ENCODE measurements at regions not wholly inside any gene's neighbourhood (a gene's known extent, or its start where the extent isn't known, plus 50 kb on each side); places are given as distances from the start of the nearest gene placed in this dataset.

- DNase-seq, result no peak
Measured at GRCh38 chr6:164838068-164838615, 471.3 kb downstream of the C6orf118 start.

GRCh38 chr6:164836486-164836885, 472.9 kb downstream of the C6orf118 start:
- DNase-seq, result no peak

GRCh38 chr6:164832410-164832809, 477.0 kb downstream of the C6orf118 start:
- peak in 36 of 56 donors; percentile 5 to 74 (median 33) for DNase-seq

DNA sequence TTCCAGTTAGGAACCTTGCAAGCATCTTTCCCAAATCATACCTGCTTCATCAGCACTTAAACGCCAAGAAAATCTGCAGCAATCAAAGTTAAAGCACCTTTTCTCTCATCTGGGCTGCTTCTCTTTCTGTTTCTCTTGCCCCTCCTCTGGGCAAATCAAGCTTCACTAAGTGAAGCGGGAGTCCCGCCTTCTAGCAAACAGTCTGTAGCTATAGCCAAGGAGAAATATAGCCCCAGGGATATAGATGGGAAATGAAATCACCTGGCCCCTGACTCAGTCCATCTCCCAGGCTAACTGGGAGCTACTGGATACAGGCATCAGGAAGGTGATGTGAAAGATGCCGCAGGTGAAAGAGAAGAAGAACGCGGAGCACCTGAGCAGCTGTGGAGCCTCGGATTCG, 481.9 kb downstream of the C6orf118 start:
- DNase-seq, result no peak

GRCh38 chr6:164826831-164827468, 482.5 kb downstream of the C6orf118 start:
- peak in 12 of 56 donors; percentile 0 to 47 (median 31) for DNase-seq

DNA sequence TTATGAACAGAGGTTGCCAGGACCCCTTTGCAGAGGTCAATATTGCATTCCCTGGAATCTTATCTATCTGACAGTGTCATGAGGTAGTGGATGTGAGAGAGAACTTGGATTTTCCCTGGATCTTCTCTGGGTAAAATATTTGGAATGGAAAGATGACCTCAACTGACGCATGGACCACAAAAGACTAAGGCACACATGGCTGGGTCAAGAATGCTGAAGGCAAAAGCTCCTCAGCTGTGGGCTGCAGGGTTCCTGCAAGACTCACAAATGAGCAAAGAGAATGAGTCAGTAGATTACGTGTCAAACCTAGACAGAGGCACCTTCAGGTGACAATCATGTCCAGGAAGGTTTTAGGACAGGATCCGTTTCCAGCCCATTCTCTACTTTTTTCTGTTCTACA, 484.0 kb downstream of the C6orf118 start:
- DNase-seq, result no peak

DNA sequence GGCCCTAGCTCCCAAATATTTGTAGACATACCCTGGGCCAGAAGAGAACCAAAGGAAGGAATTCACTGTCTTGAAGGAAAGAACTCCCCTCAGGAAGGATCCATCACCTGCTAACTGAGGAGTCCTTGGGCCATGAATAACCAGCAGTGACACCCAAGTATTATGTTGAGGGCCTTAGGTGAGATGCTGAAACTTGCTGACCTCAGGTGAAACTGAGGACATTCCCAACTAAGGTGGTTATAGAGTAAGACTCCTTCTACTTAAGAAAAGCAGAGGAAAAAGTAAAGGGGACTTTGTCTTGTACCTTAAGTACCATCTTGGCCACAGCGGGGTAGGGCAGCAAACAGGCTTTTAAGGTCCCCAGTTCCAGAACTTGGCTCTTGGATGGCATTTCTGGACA, 491.7 kb downstream of the C6orf118 start:
- no peak for DNase-seq

- DNase-seq, result no peak
Measured at GRCh38 chr6:164812706-164813105, 496.7 kb downstream of the C6orf118 start.

DNA sequence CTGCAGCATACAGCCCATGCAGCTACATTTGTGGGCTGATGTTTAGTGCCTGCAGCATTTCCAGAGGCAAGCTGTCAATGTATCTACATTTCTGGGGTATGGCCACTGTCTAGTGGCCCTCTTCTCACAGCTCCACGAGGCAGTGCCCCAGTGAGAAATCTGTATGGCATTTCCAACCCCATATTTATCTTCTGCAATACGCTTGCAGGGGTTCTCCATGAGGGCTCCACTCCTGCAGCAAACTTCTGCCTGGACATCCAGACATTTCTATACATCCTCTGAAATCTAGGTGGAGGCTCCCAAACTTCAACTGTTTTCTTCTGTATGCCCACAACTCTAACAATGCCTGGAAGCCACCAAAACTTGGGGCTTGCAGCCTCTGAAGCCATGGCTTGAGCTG, 502.3 kb downstream of the C6orf118 start:
- no peak for DNase-seq

DNA sequence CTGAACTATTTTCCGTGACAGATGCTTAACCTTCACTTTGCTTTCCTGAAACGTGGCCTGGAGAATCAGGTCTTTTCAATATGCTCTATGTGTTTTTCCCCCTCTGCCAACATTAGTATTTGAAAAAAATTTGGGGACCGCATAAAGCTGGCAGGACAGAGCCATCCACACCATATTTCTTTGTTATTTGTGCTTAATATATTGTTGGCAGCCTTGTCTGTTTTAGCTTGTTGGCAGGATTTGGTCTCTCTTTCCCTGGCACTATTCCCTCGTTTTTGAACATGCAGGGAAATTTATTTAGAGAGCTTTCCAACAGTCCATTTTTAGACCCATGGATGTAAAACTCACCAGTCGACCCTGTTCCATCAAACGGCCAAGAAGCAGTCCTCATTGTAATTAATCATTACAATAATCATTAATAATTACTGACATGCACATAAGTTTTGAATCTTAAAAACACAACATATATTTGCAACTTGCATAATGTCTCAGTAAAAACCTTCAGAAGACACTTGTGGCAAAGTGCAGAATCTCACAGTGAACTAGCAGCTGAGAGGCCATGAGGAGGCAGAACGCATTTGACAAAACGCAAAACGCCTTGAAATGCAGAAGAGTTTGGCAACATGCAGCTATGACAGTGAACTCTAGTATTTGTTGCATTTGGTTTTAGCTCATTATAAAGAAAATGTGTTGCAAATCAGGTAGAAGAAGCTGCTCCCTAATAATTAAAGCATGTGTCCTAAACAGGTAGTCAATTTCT, 514.2 kb downstream of the C6orf118 start:
- DNase-seq, result no peak

GRCh38 chr6:164792666-164793065, 516.7 kb downstream of the C6orf118 start:
- DNase-seq, result no peak

GRCh38 chr6:164791498-164791897, 517.9 kb downstream of the C6orf118 start:
- DNase-seq, result no peak

DNA sequence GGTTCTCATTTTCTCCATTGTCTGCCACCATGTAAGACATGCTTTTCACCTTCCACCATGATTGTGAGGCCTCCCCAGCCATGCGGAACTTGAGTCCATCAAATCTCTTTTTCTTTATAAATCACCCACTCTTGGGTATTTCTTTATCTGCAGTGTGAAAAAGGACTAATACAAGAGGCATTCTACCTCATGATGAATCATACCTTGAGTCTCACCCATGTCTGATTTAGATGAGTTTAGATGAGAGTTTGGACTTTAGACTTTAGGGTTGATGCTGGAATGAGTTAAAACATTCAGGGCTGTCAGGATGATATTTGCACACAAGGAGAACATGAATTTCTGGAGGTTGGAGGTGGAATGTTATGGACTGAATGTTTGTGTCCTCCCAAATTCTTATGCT, 545.6 kb downstream of the C6orf118 start:
- DNase-seq, result no peak

DNA sequence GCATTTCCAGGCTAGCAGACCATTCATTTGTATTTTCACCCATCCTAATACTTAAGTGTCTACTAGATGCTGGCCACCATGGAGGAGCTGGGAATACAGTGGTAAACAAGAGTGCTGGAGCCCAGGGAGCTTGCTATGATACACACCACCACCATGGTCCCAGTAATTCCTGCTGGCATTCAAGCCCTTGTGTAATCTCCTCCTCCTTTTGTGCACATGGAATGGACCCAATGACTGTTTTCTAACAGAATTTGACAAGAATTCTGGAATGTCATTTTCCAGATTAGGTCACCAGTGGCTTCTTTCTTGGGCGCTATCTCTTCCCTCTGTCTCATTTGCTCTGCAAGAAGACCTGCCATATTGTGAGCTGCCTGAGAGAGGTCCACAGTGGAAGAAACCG, 552.0 kb downstream of the C6orf118 start:
- no peak for DNase-seq

DNA sequence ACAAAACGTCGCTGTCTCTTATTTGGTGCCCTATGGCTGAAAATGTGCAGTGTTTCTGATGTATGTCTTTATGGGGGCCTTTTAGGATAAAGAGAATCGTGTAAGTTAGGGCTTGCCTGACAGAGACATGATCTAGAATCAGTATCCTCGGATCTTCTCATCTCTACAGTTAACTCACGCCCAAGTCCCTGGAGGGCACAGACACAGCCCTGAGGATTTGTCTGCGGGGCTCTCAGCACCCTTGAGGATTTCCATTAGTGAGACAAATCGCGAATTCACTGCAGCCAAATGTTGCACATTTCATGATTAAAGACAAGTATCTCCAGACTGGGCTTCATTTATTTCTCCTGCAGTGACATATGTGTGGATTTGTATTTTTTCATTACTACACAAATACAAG, 552.7 kb downstream of the C6orf118 start:
- no peak for DNase-seq

- DNase-seq, result no peak
Measured at GRCh38 chr6:164756142-164756541, 553.3 kb downstream of the C6orf118 start.

- no peak for DNase-seq
Measured at GRCh38 chr6:164753517-164753916, 555.9 kb downstream of the C6orf118 start.

GRCh38 chr6:164751395-164751794, 558.0 kb downstream of the C6orf118 start:
- no peak for DNase-seq

- no peak for DNase-seq
Measured at GRCh38 chr6:164750128-164750527, 559.3 kb downstream of the C6orf118 start.

GRCh38 chr6:164749221-164750064, 560.0 kb downstream of the C6orf118 start:
- DNase-seq, result peak in 8 of 56 donors; percentile 4 to 37 (median 22)

GRCh38 chr6:164744301-164744700, 565.1 kb downstream of the C6orf118 start:
- DNase-seq, result no peak

DNA sequence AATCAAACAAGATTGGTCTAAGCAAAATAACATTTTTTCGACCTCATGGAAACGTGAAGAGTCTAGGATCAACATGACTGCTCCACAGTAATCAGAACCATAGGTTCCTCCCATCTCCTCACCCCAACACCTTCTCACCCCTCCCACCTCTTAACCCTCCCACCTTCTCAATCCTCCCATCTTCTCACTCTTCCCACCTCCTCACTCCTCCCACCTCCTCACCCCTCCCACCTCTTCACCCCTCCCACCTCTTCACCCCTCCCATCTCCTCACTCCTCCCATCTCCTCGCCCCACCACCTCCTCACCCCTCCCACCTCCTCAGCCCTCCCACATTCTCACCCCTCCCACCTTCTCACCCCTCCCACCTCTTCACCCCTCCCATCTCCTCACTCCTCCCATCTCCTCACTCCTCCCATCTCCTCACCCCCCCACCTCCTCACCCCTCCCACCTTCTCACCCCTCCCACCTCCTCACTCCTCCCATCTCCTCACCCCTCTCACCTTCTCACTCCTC, 567.4 kb downstream of the C6orf118 start:
- no peak for DNase-seq

All from nucleus accumbens (tissue), 56 donors.